RPMI7951 (cell line): ENCODE measurements at regions not wholly inside any gene's neighbourhood (a gene's known extent, or its start where the extent isn't known, plus 50 kb on each side); places are given as distances from the start of the nearest gene placed in this dataset.
A peak's percentile ranks its signal among the peaks of the same experiment; 100 is the strongest.
"Not testable (repeated sequence)": the region's sequence is repeated elsewhere in the genome, so short reads cannot be mapped to it uniquely, and the experiment has no call there.

Source experiments
- DNase-seq: peaks from one replicate; pipeline ENCODE4 v3.0.0-alpha.2; 2012; ENCODE audit warnings: low read depth

DNA sequence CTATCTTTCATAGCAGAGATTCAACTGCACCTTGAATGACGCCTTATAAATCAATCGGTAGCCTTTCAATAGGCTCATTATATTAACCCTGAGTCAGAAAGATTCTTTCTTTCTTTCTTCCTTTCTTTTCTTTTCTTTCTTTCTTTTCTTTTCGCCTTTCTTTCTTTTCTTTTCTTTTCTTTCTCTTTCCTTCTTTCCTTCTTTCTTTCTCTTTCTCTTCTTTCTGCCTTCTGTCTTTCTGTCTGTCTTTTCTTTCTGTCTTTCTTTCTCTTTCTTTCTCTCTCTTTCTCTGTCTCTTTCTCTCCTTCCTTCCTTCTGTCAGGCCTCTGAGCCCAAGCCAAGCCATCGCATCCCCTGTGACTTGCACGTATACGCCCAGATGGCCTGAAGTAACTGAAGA lies 86.0 kb upstream of the CLINT1 start:
- DNase-seq: no peak

DNA sequence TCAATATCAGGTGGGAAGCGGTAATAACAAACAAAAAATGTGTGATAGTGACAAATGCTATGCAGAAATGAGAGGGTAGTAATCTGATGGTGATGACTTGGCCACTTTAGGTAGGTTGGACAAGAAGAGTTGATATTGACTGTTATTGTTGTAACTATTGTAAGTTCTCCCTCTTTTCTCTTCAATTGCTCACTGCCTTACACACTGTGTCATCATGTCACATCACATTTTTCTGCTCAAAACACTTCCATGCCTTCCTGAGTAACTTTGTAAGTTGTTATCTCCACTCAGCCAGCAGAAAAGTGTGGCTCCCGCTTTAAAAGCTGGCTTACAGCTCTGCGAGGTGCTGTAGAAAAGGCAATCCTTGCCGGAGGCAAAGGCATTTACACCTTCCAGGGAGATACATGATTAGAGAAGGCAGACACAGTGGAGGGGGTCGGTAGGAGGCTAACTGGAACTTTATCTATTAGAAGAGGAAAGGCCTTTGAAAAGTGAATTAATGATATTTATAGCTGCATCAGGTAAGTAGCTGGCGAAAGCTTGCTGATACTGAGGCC lies 85.2 kb upstream of the CLINT1 start:
- DNase-seq: no peak

DNA sequence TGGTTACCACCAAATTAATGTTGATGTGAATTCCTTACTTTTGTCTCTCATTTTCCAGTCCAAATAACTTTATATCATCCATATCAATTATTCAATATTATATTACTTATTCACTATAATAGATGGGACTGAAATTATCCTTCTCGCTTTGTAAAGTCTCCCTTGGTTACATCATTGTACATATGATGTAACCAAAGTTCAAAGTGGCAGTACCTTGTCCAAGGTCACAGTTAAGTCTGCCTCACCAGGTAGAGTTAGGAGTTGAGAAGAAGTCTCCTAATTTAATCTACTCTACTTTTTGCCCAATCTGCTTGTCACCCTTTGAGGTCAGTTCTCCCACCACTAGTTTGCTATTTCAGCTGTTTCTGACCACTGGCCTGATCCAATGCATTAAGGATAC lies 83.7 kb upstream of the CLINT1 start:
- DNase-seq: no peak

DNA sequence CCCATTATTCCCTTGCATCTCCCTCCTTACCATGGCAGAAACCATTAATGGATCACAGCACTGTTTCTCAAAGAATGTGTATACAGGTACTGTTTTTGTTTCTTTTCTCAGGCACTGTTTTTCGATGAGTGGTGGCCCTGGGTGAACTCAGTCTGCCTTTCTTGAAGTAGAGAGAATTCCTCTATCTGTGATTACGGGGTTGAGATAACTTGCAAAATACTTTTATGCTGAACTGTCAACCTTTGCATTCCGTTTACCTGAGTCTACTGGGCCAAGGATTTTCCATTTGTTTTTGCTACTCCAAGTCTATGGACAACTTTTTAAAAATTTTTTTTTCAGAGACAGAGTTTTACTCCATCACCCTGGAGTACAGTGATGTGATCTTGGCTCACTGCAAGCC lies 82.7 kb upstream of the CLINT1 start:
- no peak for DNase-seq

DNA sequence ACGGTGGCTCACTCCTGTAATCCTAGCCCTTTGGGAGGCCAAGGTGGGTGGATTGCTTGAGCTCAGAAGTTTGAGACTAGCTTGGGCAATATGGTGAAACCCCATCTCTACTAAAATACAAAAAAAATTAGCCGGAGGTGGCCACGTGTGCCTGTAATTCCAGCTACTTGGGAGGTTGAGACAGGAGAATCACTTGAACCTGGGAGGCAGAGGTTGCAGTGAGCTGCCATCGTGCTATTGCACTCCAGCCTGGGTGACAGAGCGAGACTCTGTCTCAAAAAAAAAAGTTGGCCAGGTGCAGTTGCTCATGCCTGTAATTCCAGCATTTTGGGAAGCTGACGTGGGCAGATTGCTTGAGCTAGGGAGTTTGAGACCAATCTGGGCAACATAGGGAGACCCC lies 79.2 kb upstream of the CLINT1 start:
- not testable (repeated sequence) for DNase-seq

DNA sequence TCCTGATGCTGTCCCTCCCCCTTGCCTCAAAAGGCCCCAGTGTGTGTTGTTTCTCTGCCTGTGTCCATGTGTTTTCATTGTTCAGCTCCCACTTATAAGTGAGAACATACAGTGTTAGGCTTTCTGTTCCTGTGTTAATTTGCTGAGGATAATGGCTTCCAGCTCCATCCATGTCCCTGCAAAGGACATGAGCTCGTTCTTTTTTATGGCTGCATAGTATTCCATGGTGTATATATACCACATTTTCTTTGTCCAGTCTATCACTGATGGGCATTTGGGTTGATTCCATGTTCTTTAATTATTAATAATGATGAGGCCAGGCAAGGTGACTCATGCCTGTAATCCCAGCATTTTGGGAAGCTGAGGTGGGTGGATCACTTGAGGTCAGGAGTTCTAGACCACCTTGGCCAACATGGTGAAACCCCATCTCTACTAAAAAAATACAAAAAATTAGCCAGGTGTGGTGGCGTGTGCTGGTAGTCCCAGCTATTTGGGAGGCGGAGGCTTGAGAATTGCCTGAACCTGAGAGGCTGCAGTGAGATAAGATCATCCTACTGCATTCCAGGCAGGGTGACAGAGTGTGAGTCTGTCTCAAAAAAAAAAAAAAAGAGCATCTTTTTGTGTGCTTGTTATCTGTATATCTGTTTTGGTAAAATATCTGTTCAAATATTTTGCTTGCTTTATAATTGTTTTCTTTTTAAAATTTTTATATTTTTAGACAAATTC lies 78.0 kb upstream of the CLINT1 start:
- DNase-seq: not testable (repeated sequence)

DNA sequence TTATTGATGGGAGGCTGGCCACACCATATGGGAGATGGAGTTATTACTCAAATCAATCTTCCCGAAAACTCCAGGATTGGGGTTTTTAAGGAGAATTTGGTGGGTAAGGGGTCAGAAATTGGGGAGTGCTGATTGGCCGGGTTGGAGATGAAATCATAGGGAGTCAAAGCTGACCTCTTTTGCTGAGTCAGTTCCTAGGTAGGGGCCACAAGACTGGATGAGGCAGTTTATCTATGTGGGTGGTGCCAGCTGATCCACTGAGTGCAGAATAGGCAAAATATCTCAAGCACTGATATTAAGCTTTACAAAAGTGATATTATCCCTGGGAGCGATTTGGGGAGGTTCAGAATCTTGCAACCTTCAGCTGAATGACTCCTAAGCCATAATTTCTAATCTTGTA lies 75.7 kb upstream of the CLINT1 start:
- DNase-seq: no peak

DNA sequence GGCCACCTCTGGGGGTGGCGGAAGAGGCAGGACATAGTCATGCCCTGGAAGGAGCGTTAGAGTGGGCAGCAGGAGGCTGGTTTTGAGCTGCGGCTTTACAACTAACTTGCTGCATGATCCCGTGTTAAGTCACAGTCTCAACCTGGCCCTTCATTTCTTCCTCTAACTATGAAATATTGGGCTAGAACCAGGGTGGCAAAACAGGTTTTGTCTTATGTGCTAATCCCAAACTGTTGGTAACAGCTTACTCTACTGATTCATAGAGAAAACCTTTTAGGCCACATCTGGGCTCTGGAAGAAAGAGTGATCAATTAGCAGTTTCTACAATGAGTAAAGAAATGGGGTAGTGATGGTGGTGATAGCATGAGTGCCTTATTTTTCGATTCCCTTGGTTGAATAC lies 74.1 kb upstream of the CLINT1 start:
- DNase-seq: no peak

DNA sequence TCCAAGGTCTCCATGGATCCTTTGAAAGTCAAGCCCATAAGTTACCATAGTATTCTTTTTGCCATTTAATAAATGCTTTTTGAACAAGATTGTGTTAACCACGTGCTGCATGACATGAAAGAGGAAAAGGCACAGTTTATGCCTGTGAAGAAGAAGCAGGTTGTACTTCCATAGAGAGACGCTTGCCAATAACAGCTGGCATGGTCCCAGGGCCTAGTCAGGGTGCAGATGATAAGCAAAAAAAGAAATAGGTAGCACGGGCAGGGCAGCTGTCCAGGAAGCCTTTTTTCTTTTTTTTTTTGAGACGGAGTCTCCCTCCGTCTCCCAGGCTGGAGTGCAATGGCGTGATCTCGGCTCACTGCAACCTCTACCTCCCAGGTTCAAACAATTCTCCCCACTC lies 71.8 kb upstream of the CLINT1 start:
- no peak for DNase-seq

DNA sequence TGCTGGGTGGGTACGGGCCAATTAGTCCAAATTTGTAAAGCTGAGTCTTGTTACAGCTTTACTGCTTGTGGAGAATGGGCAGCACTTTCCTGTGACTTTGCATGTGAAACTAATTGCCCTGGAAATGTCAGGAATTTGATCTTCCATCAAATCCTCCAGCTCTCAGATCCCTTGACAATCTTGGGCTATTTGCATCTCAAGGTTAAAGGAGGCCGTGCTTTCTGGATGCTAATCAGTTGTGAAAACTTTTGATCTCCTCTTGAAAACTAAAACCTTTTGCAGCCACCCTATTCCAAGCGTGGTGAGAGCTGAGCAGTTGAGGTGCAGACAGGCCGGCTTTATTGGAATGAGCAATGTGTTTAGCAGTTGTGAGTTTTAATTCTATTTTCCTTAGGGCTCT lies 68.0 kb upstream of the CLINT1 start:
- DNase-seq: no peak

DNA sequence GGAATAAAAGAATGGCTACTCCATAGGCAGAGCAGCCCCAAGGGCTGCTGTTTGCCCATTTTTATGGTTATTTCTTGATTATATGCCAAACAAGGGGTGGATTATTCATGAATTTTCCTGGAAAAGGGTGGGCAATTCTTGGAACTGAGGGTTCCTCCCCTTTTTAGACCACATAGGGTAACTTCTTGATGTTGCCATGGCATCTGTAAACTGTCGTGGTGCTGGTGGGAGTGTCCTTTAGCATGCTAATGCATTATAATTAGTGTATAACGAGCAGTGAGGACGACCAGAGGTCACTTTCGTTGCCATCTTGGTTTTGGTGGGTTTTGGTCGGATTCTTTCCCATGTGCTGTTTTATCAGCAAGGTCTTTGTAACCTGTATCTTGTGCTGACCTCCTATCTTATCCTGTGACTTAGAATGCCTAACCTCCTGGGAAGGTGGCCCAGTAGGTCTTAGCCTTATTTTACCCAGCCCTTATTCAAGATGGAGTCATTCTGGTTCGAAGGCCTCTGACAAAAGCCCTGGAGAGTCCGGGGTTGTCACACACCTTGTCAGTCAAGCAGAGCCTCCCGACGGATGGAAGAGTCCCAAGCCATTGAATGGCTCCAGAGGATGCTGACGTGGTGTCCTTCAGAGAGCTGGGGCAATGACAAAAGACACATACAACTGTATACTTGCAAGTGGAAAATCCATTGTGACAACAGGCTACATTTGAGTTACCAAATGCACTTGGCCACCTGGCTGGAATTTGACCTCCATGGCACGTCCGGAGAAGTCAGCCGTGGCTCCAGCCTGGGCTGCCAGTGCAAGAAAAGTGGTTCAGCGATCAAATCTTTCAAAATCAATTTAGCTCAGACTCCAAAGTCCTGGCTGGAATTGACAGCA lies 67.1 kb upstream of the CLINT1 start:
- DNase-seq: no peak

DNA sequence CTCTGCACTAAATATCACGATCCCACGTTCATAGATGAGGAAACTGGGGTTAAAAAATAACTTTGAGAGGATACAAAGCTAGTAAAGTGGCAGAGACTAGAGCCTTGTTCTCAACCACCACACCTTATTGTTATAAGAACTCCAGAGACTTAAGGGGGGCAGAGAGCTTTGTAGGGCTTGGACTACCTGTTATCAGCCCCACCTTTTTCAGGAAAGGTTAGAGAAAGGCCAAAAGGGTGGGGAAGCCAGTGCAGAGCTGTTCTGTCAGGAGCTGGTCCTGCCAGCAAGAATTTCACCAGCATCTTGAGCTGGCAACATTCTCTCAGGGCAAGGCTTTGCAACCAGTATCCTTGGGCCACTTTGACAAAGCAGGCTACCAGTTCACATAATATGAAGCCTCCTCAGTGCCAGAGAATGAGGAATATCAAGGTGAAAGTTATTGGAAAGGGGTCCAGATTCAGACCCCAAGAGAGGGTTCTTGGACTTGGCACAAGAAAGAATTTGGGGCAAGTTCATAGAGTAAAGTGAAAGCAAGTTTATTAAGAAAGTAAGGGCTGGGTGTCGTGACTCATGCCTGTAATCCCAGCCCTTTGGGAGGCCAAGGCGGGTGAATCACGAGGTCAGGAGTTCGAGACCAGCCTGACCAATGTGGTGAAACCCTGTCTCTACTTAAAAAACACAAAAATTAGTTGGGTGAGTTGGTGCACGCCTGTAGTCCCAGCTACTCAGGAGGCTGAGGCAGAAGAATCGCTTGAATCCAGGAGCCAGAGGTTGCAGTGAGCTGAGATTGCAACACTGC lies 66.2 kb upstream of the CLINT1 start:
- DNase-seq: no peak

DNA sequence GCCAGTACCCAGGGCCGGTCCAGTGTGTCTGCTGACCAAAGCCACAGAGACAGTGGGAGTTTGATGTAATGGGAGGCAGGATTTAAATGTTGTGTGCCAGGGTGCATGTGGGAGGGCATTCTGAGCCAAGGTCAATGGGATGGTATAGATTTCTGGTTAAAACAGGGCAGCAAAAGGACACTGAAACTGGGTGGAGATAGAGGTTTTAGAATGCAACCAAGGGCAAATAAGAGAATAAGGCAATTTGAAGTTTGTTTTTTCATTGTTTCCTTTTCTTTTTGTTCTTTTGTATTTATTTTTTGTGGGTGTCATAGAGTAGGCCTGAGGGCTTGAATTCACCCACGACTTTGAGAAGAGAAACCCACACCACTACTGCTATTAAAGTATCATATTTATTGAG lies 65.5 kb upstream of the CLINT1 start:
- DNase-seq: no peak

DNA sequence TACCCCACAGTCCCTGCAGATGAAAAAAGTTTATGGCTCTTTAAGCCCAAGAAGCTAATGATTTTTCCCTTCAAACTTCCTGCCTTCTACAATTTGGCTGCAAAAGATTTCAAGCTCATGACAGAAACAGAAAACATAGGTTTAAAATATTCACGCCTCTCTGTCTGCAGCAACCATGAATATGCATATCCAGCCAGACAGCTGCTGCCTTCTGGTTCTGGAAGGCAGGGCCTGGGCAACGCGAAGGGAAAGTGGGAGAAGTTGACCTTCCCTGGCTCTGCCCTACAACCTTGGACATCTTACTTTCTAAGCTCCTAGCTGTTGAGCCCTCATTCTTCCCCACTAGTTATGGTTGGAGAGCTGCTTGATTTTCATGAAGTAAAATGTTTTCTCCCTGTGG lies 64.8 kb upstream of the CLINT1 start:
- no peak for DNase-seq

DNA sequence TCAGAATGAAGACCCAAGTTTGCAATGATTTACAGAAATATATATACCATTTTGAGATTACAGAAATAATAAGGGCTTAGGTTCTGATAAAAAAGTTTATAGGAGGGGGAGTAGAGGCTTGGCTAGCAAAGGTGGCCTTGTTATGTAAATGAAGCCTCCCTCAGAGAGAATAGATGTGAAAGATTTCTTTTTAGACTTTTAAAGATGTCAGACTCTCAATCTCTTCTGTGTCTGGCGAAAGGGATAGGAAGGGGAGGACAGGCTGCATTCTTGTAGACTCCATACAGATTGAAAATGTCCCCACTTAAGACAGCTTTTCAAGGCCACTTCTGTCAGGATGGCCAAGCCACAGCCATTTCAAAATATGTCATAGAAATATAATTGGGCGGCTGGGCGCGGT lies 63.1 kb upstream of the CLINT1 start:
- no peak for DNase-seq

DNA sequence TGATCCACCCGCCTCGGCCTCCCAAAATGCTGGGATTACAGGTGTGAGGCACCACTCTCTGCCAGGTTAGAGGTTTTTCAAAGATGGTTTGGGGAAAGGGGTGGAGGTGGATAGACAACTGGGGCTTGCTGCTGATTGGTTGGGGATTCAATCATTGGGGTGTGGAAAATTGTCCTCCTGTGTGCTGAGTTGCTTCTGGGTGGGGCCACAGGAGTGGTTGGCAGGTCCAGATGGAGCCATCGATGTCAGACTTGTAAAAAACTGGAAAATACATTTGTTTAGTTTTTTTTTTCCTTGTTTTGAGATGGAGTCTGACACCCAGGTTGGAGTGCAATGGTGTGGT lies 61.9 kb upstream of the CLINT1 start:
- no peak for DNase-seq

DNA sequence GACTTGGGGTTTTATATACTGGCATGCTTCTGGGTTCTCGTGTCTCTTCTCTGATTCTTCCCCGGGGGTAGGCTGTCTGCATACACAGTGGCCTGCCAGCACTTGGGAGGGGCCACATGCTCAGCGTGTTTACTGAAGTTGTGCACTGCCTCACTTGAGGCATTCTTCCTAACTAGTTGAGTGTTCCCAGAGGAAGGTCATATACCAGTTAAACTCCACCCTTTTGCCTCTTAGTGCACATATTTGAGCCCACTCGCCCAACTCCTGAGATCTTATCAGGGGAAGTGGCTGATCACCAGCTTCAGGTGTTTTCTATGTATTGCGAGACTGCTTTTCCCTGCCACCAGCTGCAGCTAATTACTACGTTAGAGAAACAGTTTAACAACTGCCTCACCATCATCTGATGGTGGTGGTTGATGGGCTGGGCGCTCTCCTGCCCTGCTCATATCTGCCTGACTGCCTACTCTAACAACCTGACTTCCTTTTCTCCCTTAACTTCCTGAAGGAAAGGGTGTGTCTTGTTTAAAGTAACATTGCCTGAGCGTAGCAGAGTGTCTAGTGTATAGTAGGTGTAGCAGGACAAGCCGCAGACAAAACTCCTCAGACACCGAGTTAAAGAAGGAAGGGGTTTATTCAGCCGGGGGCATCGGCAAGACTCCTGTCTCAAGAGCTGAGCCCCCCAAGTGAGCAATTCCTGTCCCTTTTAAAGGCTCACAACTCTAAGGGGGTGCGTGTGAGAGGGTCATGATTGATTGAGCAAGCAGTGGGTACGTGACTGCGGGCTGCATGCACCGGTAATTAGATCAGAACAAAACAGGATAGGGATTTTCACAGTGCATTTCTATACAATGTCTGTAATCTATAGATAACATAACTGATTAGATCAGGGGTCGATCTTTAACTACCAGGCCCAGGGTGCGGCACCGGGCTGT lies 60.1 kb upstream of the CLINT1 start:
- DNase-seq: no peak

DNA sequence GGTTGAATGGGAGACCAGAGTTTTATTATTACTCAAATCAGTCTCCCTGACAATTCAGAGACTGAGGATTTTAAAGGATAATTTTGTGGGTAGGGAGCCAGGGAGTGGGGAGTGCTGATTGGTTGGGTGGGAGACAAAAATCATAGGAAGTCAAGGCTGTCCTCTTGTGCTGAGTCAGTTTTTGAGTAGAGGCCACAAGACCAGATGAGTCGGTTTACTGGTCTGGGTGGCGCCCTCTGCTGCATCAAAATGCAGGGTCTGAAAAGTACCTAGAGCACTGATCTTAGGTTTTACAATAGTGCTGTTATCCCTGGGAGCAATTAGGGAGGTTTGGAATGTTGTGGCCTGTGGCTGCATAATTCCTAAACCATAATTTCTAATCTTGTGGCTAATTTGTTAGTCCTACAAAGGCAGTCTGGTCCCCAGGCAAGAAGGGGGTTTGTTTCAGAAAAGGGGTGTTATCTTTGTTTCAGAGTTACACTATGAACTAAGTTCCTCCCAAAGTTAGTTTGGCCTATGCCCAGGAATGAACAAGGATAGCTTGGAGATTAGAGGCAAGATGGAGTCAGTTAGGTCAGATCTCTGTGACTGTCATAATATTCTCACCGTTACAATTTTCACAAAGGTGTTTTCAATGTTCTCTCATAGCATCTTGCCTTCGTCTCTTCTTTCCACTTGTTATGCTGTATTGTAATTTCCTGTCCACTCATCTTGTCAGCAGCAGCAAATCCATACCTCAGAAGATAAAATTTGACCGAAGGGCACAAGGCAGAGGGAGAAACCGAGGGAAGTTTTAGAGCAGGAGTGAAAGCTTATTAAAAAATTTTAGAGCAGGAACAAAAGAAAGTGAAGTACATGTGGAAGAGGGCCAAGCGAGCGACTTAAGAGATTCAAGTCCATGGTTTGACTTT lies 59.2 kb upstream of the CLINT1 start:
- peak; percentile 62 for DNase-seq

DNA sequence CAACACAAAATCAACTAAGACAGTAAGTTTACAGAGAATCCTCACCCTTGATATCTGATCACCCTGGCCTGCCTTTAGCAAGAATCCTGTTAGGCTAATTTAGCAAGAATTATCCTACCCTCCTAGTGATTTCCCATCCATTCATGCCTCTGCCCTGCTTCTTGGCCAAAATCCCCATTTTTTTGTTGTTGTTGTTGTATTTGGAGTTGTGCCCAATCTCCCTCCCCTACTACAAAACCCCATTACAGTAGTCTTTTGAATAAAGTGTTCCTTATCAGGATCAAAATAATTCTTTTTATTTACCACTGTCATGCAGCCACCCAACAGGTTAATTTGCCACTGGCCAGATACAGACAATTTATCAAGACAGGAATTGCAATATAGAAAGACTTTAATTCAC lies 58.5 kb upstream of the CLINT1 start:
- DNase-seq: no peak

DNA sequence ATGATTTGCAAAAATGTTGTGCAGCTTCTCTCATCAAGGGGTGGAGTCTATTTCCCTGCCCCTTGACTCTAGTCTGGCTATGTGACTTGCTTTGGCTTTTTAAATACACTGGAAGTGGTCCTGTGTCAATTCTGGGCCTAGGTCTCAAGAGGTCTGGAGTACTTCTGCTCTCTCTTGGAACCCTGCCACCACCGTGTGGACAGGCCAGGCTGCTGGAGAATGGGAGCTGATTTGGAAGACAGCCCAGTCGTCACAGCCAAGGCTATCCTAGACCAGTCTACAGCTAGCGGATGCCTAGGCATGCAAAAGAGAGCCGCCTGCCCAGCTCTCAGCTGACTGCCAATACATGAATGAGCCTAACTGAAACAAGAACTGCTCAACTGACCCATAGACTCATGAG lies 56.7 kb upstream of the CLINT1 start:
- DNase-seq: peak; percentile 50
